ENCODE measurements at regions not wholly inside any gene's neighbourhood (a gene's known extent, or its start where the extent isn't known, plus 50 kb on each side); places are given as distances from the start of the nearest gene placed in this dataset.

GRCh38 chr1:157356601-157357000 is 195.7 kb downstream of the FCRL5 start:
- TF ChIP-seq CTCF (IDR thresholded peaks at IDR 0.05) (no peak), ZFX (IDR thresholded peaks at IDR 0.05; ENCODE audit: borderline replicate concordance) (no peak)

Measured in 22Rv1 (cell line).